ENCODE measurements at regions not wholly inside any gene's neighbourhood (a gene's known extent, or its start where the extent isn't known, plus 50 kb on each side); places are given as distances from the start of the nearest gene placed in this dataset.
"Not testable (repeated sequence)": the region's sequence is repeated elsewhere in the genome, so short reads cannot be mapped to it uniquely, and the experiment has no call there.

GRCh38 chr10:61271127-61271780, 181.9 kb downstream of the TMEM26 start:
- DNase-seq (ENCODE audit: low read depth) = peak; percentile 59

- DNase-seq (ENCODE audit: low read depth) = no peak
Measured at GRCh38 chr10:61263518-61263917, 189.7 kb downstream of the TMEM26 start.

GRCh38 chr10:61262486-61263261, 190.5 kb downstream of the TMEM26 start:
- DNase-seq (ENCODE audit: low read depth) = peak; percentile 46

- no peak for DNase-seq (ENCODE audit: low read depth)
Measured at GRCh38 chr10:61257956-61258496, 195.2 kb downstream of the TMEM26 start.

GRCh38 chr10:61257136-61257535, 196.0 kb downstream of the TMEM26 start:
- no peak for DNase-seq (ENCODE audit: low read depth)

- DNase-seq (ENCODE audit: low read depth) = not testable (repeated sequence)
Measured at GRCh38 chr10:61252326-61252725, 200.9 kb downstream of the TMEM26 start.

- DNase-seq (ENCODE audit: low read depth) = no peak
Measured at GRCh38 chr10:61251089-61251488, 202.1 kb downstream of the TMEM26 start.

GRCh38 chr10:61250131-61250530, 203.1 kb downstream of the TMEM26 start:
- DNase-seq (ENCODE audit: low read depth) = no peak

- no peak for DNase-seq (ENCODE audit: low read depth)
Measured at GRCh38 chr10:61248013-61248412, 205.2 kb downstream of the TMEM26 start.

GRCh38 chr10:61244261-61244775, 208.9 kb downstream of the TMEM26 start:
- no peak for DNase-seq (ENCODE audit: low read depth)

GRCh38 chr10:61232780-61233179, 220.4 kb downstream of the TMEM26 start:
- DNase-seq (ENCODE audit: low read depth) = no peak

GRCh38 chr10:61225939-61226338, 227.2 kb downstream of the TMEM26 start:
- DNase-seq (ENCODE audit: low read depth) = no peak

- no peak for DNase-seq (ENCODE audit: low read depth)
Measured at GRCh38 chr10:61223576-61223975, 229.6 kb downstream of the TMEM26 start.

GRCh38 chr10:61219696-61220095, 233.5 kb downstream of the TMEM26 start:
- no peak for DNase-seq (ENCODE audit: low read depth)

GRCh38 chr10:61217851-61218565, 235.2 kb downstream of the TMEM26 start:
- DNase-seq (ENCODE audit: low read depth) = no peak

- no peak for DNase-seq (ENCODE audit: low read depth)
Measured at GRCh38 chr10:61215246-61215645, 237.9 kb downstream of the TMEM26 start.

- DNase-seq (ENCODE audit: low read depth) = no peak
Measured at GRCh38 chr10:61211468-61211867, 241.7 kb downstream of the TMEM26 start.

GRCh38 chr10:61197057-61197456, 253.1 kb upstream of the RHOBTB1 start:
- no peak for DNase-seq (ENCODE audit: low read depth)

- DNase-seq (ENCODE audit: low read depth) = no peak
Measured at GRCh38 chr10:61195211-61195610, 251.2 kb upstream of the RHOBTB1 start.

GRCh38 chr10:61192589-61192988, 248.6 kb upstream of the RHOBTB1 start:
- DNase-seq (ENCODE audit: low read depth) = not testable (repeated sequence)

GRCh38 chr10:61192042-61192441, 248.1 kb upstream of the RHOBTB1 start:
- DNase-seq (ENCODE audit: low read depth) = no peak

GRCh38 chr10:61189912-61190311, 245.9 kb upstream of the RHOBTB1 start:
- no peak for DNase-seq (ENCODE audit: low read depth)

Measured in GM04503 (cell line).